Esophagus muscularis mucosa (tissue), 4 donors: ENCODE measurements at regions not wholly inside any gene's neighbourhood (a gene's known extent, or its start where the extent isn't known, plus 50 kb on each side); places are given as distances from the start of the nearest gene placed in this dataset.

Experiments
- DNase-seq: peaks from one replicate; pipeline ENCODE4 v3.0.0-alpha.2; 2017; ENCODE audit errors: extremely low spot score
- H3K27ac ChIP-seq, 4 donors: fragments of 200-600 bp; sonication (generic); replicated peaks in 1 of 4; 1 replicate in 3 of 4; 2 replicates in 1 of 4; pipeline ENCODE4 v1.5.1; 2016 to 2019; ENCODE audit warnings: mild to moderate bottlenecking in 1 of 4
- H3K27me3 ChIP-seq, 4 donors: fragments of 200-600 bp; sonication (generic); one replicate each; pipeline versions ENCODE4 v1.5.1 to v1.6.0; 2016 to 2019
- H3K36me3 ChIP-seq, 4 donors: fragments of 200-600 bp; sonication (generic); one replicate each; pipeline ENCODE4 v1.5.1; 2016 to 2019
- H3K4me1 ChIP-seq, 4 donors: fragments of 200-600 bp; sonication (generic); one replicate each; pipeline ENCODE4 v1.5.1; 2016 to 2019
- H3K4me3 ChIP-seq, 4 donors: fragments of 200-600 bp; sonication (generic); 1 replicate in 2 of 4; 2 replicates in 2 of 4; pipeline ENCODE4 v1.5.1; 2016 to 2019; ENCODE audit warnings: mild to moderate bottlenecking in 4 of 4, moderate library complexity in 1 of 4
- H3K9me3 ChIP-seq, 4 donors: fragments of 200-600 bp; sonication (generic); 1 replicate in 3 of 4; 2 replicates in 1 of 4; pipeline ENCODE4 v1.5.1; 2016 to 2019
- CTCF ChIP-seq, 3 experiments: fragments of 200-600 bp in 2 of 3; fragments of 450-650 bp in 1 of 3; sonication (generic) in 2 of 3; IDR thresholded peaks; one replicate each; pipeline ENCODE4 v1.5.1; 2017 to 2019; ENCODE audit warnings: antibody characterized with exemption in 3 of 3, mild to moderate bottlenecking in 2 of 3, moderate library complexity in 1 of 3
- EP300 ChIP-seq: sonication (generic); formaldehyde crosslinking; IDR thresholded peaks from one replicate; pipeline ENCODE4 v1.6.1; 2017; ENCODE audit warnings: antibody characterized with exemption
- POLR2A ChIP-seq: fragments of 450-650 bp; IDR thresholded peaks from one replicate; pipeline ENCODE4 v1.6.1; 2017; ENCODE audit warnings: antibody characterized with exemption, moderate library complexity, mild to moderate bottlenecking, low read depth
- POLR2AphosphoS5 ChIP-seq, 2 donors: sonication (generic); formaldehyde crosslinking; IDR thresholded peaks; one replicate each; pipeline ENCODE4 v1.6.1; 2017; ENCODE audit warnings: antibody characterized with exemption in 2 of 2
- WGBS: methylation state at CpG from one replicate; pipeline ENCODE4 v1.1.5; 2018; 5-methylcytosine and 5-hydroxymethylcytosine counted together
- intact Hi-C: fragments of 100-400 bp; cut with DNase I; formaldehyde crosslinking; loops from one replicate; pipeline ENCODE4 v1.15.1; 2023

- Histone ChIP-seq H3K9me3 (no peaks in the 10 kb centered on the region), H3K27me3 (no peaks in the 10 kb centered on the region), H3K4me1 (no peaks in the 10 kb centered on the region), H3K36me3 (no peaks in the 10 kb centered on the region), H3K4me3 (no peak overlapping the region), H3K27ac (no peak overlapping the region)
- no peak for DNase-seq
- intact Hi-C loops: no loop called here
- 75% methylated on average over 4 of the region's 4 CpGs for WGBS
- TF ChIP-seq CTCF (IDR thresholded peaks at IDR 0.05) (no peak), POLR2A (no peak), POLR2AphosphoS5 (IDR thresholded peaks at IDR 0.05) (no peak), EP300 (no peak)
Observed at GRCh38 chr1:193311226-193311948, 125.0 kb upstream of the B3GALT2 start.

GRCh38 chr1:193310564-193310963, 124.2 kb upstream of the B3GALT2 start:
- intact Hi-C loops: no loop called here
- no peak for TF ChIP-seq EP300
- no peak for TF ChIP-seq CTCF (IDR thresholded peaks at IDR 0.05)
- TF ChIP-seq POLR2A: no peak
- TF ChIP-seq POLR2AphosphoS5 (IDR thresholded peaks at IDR 0.05): no peak
- H3K27me3 ChIP-seq: no peaks in the 10 kb centered on the region
- H3K27ac ChIP-seq: no peak overlapping the region
- no peaks in the 10 kb centered on the region for H3K9me3 ChIP-seq
- H3K36me3 ChIP-seq: no peaks in the 10 kb centered on the region
- no peak for DNase-seq
- H3K4me1 ChIP-seq: no peaks in the 10 kb centered on the region
- WGBS: 61% methylated on average over 3 of the region's 3 CpGs
- H3K4me3 ChIP-seq: no peak overlapping the region

- intact Hi-C loops: no loop called here
- no peaks in the 10 kb centered on the region for H3K27me3 ChIP-seq
- 93% methylated on average over 1 of the region's 1 CpG for WGBS
Observed at GRCh38 chr1:193309936-193310475, 123.6 kb upstream of the B3GALT2 start.

GRCh38 chr1:193308438-193308837, 122.0 kb upstream of the B3GALT2 start:
- Histone ChIP-seq H3K27ac (no peak overlapping the region), H3K4me1 (no peaks in the 10 kb centered on the region), H3K4me3 (no peak overlapping the region), H3K9me3 (no peaks in the 10 kb centered on the region), H3K36me3 (no peaks in the 10 kb centered on the region), H3K27me3 (no peaks in the 10 kb centered on the region)
- 92% methylated on average over 1 of the region's 1 CpG for WGBS
- no peak for DNase-seq
- intact Hi-C loops: no loop called here
- TF ChIP-seq CTCF (IDR thresholded peaks at IDR 0.05) (no peak), EP300 (no peak), POLR2AphosphoS5 (IDR thresholded peaks at IDR 0.05) (no peak), POLR2A (no peak)

More at GRCh38 chr1:193309936-193310475, 123.6 kb upstream of the B3GALT2 start:
- Histone ChIP-seq H3K4me3 (no peak overlapping the region), H3K36me3 (no peaks in the 10 kb centered on the region), H3K27ac (no peak overlapping the region), H3K9me3 (no peaks in the 10 kb centered on the region), H3K4me1 (no peaks in the 10 kb centered on the region)
- TF ChIP-seq EP300: no peak
- no peak for TF ChIP-seq CTCF (IDR thresholded peaks at IDR 0.05)
- no peak for TF ChIP-seq POLR2AphosphoS5 (IDR thresholded peaks at IDR 0.05)
- TF ChIP-seq POLR2A: no peak
- DNase-seq: no peak
